ENCODE measurements at regions not wholly inside any gene's neighbourhood (a gene's known extent, or its start where the extent isn't known, plus 50 kb on each side); places are given as distances from the start of the nearest gene placed in this dataset.

DNA sequence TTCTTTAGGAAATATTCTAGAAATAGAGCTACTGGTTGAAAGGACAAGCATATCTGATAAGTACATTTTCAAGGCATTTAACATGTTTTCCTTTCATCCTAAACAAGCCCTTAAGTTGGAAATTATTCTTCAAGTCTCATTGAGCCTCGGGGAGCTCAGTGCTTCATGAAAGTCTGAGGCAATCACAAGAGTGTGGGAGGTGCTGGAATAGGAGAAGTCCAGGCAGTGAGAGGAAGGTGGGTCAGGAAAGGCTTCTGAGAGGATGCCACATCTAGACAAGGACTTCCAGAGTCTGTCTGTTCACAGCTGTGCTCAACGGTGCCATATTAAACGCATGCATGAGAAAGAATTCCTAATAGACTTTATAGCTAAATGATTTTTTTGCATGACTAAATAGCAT lies 69.8 kb downstream of the CD83 start:
- H3K4me3 ChIP-seq (ENCODE audit: low read length): no peak overlapping the region
- no peak for TF ChIP-seq ZNF274 (IDR thresholded peaks at IDR 0.05; ENCODE audit: low read depth, low read length)

DNA sequence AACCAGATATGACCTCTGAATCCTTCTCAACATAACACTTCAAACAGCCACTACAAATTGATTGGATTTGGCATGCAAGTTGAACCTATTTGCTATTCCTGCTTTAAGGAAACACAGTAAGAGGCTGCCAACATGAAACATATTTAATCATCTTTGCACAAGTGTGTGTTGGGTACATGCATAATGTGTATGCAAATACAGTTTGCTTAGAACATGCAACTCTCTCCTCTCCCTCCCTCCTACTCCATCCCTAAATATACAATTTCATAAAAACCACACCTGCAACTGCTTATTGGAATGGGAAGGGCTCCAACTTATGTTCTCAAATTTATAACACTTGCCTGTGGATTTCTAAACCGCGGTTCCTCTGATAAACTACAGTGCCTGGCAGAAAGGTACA lies 71.5 kb downstream of the CD83 start:
- no peak overlapping the region for H3K4me3 ChIP-seq (ENCODE audit: low read length)
- no peak for TF ChIP-seq ZNF274 (IDR thresholded peaks at IDR 0.05; ENCODE audit: low read depth, low read length)

DNA sequence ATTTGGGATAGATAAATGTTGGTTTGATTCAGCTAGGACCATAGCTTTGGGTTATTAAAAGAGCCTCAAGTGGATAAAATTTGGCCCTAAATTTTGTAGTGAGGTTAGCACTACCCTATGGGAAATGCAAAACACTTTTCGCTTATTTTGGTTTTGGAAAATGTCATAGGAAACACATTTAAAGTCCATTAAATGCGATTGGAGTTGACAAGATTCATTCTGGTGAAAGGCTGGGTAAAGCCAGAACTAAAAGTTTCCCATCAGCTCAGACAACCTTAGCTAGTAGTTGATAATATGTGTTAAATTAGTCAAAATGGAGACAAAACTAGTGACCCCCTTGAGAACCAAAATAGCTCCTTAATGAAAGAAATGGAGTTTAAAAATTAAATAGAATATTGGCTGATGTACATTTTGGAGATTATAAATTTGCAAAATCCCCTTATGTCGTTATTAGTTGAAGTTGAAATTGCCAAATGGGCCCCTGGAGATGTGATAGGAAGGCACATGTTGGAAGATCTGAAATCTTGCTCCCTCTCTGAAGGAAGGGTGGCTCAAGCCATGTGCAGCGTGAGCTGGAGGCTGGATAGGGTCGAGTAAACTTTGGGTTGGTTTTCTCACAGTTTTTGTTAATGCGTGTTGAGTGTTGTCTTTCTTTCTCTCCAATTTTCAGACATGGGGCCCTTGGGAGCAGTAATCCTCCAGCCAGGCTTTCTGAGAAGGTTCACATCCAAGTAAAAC lies 72.8 kb downstream of the CD83 start:
- no peak for TF ChIP-seq ZNF274 (IDR thresholded peaks at IDR 0.05; ENCODE audit: low read depth, low read length)
- no peak overlapping the region for H3K4me3 ChIP-seq (ENCODE audit: low read length)

DNA sequence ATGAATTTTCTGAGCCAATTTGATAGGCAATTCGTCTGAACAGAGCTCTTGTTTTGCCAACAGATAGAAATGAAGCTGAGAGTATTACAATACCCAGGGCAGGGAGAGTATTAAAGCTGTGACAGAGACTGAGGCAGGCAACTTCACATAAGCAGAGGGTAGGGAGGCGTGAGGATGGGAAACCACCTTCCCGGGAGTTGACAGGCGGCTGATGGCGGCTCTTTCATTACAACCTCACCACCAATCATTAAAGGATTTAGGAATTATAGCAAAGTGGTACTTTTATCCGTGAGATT lies 73.3 kb downstream of the CD83 start:
- H3K4me3 ChIP-seq (ENCODE audit: low read length): no peak overlapping the region
- no peak for TF ChIP-seq ZNF274 (IDR thresholded peaks at IDR 0.05; ENCODE audit: low read depth, low read length)

DNA sequence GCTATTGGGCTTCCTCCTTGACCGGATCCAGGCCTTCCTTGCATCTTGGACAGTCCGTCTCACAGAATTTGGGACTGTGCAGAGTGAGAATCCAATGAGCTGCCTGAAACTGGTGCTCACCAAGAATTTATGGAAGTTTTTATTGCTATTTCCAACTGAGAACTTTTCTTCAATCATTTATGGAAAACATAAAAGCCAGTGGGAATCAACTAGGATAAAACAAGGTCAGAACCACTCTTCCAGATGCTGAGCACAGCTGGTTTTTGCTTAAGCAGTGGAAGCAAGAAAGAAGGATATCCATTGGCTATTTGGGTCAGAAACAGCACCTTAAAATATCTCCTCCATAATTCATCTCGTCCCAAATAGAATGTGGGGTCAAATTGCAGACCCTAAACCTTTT lies 74.2 kb downstream of the CD83 start:
- H3K4me3 ChIP-seq (ENCODE audit: low read length): no peak overlapping the region
- TF ChIP-seq ZNF274 (IDR thresholded peaks at IDR 0.05; ENCODE audit: low read depth, low read length): no peak

DNA sequence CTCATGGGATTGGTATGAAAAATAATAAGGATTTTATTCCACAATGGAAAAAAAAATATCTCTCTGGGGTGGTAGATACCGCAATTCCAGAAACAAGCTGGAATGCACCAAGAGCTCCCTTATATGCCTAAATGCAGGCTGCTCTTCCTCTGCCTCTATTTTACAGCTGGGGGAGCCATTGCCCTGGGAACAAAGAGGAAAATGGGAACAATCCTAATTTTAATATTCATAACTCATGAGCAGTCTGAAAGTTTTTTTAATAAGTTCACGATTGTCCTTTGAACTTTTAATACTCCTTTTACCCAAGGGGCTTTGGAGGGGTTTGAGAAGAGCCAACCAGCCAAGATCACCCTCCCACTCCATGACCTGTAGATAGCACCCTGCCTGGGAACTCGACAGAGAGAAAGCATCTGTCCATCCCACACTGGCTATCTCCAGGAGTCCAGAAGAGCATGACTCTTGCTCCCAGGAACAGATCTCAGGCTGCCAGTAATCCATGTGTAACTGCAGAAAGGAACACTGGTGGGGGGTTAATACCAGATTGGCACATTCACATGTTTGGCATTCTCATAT lies 74.7 kb downstream of the CD83 start:
- TF ChIP-seq ZNF274 (IDR thresholded peaks at IDR 0.05; ENCODE audit: low read depth, low read length): no peak

DNA sequence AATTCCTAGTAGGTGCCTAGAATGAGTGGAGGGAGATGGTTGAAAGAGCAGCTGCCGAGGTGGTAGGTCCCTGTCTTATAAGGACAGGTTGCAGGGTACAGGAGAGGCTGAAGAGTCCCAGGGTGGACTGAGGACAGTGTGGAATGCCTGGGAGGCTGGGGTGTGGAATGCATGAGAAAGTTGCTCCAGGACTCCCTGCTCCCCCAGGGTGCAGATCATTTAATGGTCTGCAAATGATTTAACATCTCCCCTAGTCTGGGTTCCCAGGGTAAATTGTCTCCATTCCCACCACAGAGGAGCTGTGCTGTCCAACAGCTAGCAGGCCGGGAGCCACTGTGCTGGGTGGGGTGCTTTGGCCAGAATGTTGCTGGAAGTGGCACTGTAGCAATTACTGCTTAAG lies 76.0 kb downstream of the CD83 start:
- no peak overlapping the region for H3K4me3 ChIP-seq (ENCODE audit: low read length)
- TF ChIP-seq ZNF274 (IDR thresholded peaks at IDR 0.05; ENCODE audit: low read depth, low read length): no peak

More for the DNA sequence above, 74.7 kb downstream of the CD83 start:
- H3K4me3 ChIP-seq (ENCODE audit: low read length): no peak overlapping the region

DNA sequence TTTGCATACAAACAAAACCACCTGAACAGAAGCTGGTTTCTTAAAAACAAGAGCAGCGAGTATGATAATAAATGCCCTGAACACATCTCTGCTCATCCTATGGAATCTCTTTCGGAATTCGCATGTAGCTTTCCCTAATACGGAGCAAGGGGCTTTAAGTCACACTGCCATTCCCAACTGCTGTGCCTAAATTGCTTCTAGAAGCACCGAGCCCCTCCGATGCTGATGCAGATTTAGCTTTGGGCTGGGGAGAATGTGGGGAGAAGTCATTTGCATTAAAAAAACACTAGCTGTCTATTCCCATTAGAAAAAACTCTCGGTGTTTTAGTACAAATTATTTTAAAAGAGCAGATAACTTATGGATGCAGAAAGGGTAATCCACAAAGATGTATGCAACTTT lies 76.9 kb downstream of the CD83 start:
- TF ChIP-seq ZNF274 (IDR thresholded peaks at IDR 0.05; ENCODE audit: low read depth, low read length): no peak

DNA sequence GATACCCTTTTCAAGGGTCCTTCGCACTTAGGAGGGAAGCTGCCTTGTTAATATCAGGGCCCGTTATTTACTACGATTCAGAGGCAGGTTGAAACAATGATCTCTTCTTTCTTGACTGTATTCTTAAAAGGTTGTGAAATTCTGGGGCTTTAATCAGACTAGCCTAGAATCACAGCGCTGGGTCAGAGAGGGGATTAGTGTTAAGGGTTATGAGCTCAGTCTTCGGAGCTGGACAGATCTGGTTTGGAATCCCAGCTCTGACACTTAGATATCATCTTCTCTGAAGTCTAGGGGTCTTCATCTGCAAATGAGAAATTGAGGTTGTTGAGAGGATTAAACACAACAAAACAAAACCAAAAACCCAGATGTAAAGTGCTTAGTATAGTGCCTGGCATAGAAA lies 77.4 kb downstream of the CD83 start:
- H3K4me3 ChIP-seq (ENCODE audit: low read length): no peak overlapping the region
- no peak for TF ChIP-seq ZNF274 (IDR thresholded peaks at IDR 0.05; ENCODE audit: low read depth, low read length)

More for the DNA sequence above, 76.9 kb downstream of the CD83 start:
- no peak overlapping the region for H3K4me3 ChIP-seq (ENCODE audit: low read length)

DNA sequence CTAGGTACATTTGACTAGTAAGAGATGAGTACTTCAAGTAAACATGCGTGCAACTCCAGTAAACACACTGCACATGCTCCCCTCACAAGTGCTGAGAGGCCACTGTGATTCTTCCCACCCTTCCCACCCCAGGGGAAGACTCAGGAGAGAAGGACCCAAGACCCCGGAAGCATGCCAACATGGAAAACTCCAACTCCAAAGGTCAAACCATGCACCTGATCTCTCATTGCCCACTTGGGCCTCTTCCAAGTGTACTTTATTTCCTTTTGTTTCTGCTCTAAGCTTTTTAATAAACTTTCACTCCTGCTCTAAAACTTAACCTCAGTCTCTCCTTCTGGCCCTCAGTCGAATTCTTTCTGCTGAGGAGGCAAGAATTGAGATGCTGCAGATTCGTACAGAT lies 78.5 kb downstream of the CD83 start:
- no peak for TF ChIP-seq ZNF274 (IDR thresholded peaks at IDR 0.05; ENCODE audit: low read depth, low read length)
- no peak overlapping the region for H3K4me3 ChIP-seq (ENCODE audit: low read length)

DNA sequence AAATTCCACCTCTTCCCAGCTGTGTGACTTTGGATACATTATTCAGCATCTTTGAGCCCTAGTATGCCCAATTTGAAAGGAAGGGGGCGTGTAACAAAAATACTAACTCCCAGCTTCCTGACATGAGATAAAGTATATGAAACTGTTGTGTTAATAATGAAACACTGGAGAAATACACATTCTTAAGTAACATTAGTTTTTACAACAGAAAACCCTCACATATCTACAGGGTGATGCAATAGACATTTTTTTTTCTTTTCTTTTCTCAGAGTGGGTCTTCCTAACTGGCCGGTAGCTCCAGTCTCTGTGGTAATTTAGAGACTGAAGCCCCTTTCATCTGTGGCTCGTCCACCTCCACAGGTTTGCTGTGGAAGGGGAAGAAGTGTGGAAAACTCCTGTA lies 79.5 kb downstream of the CD83 start:
- TF ChIP-seq ZNF274 (IDR thresholded peaks at IDR 0.05; ENCODE audit: low read depth, low read length): no peak
- H3K4me3 ChIP-seq (ENCODE audit: low read length): no peak overlapping the region

DNA sequence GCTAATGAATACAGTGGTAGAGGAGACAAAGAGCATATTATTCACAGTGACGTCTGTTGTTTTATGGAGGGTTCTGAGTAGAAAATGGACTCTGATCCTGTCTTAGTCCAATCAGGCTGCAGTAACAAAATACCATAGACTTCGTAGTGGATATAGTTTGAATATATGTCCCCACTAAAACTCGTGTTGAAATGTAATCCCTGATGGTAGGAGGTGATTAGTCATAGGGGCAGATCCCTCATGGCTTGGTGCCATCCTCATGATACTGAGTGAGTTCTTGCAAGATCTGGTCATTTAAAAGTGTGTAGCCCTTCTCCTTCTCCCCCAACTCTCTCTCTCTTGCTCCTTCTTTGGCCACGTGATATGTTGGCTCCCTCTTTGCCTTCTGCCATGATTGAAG lies 82.5 kb downstream of the CD83 start:
- TF ChIP-seq ZNF274 (IDR thresholded peaks at IDR 0.05; ENCODE audit: low read depth, low read length): no peak
- no peak overlapping the region for H3K4me3 ChIP-seq (ENCODE audit: low read length)

DNA sequence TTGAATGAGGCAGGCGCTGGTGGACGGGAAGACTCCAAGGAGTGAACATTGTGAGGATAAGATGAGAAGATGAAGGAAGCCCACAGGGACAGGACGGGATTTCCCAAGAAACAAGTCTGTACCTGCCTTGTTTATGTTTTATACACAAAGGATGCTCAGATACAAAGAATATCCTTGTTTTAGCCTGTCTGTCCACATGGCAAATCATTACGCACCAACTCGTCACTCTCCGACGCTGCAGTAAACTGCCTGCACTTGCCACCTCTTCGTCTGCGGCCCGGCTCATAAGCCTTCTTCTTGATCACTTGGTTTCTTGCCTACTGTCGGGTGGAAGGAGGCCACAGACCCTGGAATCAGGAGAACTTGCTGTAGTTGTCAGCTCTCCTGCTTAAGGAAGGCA lies 85.4 kb downstream of the CD83 start:
- no peak for TF ChIP-seq ZNF274 (IDR thresholded peaks at IDR 0.05; ENCODE audit: low read depth, low read length)
- H3K4me3 ChIP-seq (ENCODE audit: low read length): no peak overlapping the region

DNA sequence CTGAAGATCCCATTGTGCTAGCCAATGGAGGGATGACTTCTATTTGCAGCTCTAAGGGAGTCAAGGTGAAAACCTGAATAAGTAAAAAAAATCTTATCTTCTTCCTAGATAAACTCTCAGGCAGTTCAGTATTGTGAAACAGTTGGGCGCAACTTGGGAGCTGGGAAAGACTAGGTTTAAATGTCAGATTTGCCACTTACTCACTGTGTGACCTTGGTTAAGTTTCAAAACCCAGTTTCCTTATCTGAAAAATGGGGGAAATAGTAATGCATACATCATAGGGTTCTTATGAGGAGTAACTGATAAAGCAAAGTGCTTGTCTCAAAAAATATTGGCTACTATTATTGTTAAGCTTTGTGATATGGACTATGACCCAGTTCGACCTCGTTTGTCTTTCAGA lies 88.8 kb downstream of the CD83 start:
- no peak overlapping the region for H3K4me3 ChIP-seq (ENCODE audit: low read length)
- TF ChIP-seq ZNF274 (IDR thresholded peaks at IDR 0.05; ENCODE audit: low read depth, low read length): no peak

DNA sequence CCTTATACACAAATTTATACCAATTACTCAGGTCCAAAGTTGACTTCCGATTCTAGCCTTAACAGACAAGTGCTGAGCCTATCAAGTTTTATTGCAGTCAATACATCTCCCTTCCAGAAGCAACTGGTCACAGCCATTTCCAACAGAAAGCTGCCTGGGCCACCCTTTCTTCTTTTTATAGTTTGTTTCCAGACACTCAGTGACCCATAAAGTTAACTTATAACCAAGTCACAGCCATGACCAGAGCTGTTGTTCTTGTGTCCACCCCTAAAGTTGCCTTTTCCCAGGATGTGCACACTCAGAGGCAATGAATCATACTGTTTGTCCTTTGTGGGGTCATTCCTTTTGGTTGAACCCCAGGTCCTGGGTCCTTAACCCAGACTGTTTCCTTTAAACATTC lies 89.9 kb downstream of the CD83 start:
- no peak overlapping the region for H3K4me3 ChIP-seq (ENCODE audit: low read length)
- no peak for TF ChIP-seq ZNF274 (IDR thresholded peaks at IDR 0.05; ENCODE audit: low read depth, low read length)

DNA sequence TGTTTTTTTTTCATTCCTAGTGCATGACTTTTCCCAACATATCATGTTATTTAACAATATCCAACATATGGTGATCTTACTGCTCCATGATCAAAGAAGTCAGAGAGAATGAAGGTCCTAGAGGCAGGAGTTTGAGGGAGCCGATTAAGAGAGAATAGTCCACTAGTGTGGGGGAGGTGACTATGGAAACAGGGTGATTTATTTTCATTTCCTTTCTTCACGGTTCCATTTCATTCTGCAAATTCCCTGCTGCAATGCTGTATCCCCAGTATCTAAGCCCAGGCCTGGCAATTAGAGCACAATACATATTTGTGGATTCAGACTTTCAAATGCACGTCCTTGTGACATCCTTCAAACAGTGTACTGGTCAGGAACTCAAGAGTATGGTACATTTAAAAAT lies 91.4 kb downstream of the CD83 start:
- no peak for TF ChIP-seq ZNF274 (IDR thresholded peaks at IDR 0.05; ENCODE audit: low read depth, low read length)
- no peak overlapping the region for H3K4me3 ChIP-seq (ENCODE audit: low read length)

Data from GM08714 (cell line).